ACHN (cell line): ENCODE measurements at regions not wholly inside any gene's neighbourhood (a gene's known extent, or its start where the extent isn't known, plus 50 kb on each side); places are given as distances from the start of the nearest gene placed in this dataset.
"Not testable (repeated sequence)": the region's sequence is repeated elsewhere in the genome, so short reads cannot be mapped to it uniquely, and the experiment has no call there.

ENCODE experiments used
- DNase-seq: peaks from one replicate; pipeline ENCODE4 v3.0.0-alpha.2; 2015
- in situ Hi-C: cut with HindIII; loops from 2 replicates; pipeline ENCODE4 v1.10.0; 2017; ENCODE audit warnings: low sequenced_read_pairs, low pct_ligation_motif_present, low pct_unique_long_range_greater_than_20kb

DNA sequence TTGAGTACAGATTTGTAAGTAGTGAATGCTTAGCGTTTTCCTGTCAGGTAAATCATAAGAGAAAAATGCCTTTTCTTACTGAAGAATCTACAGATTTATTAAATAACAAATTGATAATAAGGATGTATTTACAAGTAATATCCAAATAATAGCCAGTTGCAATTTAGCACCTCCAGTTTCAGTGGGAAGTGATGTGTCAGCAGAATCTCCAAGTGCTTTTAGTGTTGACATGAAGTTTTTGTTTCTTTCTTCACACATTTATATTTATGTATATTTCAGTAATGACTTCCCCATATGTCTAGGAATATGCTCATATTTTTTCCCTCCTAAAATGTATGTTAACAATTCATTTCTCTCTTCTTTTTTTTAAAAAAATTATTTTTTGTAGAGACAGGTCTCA, 229.9 kb upstream of the GRIN3A start:
- no peak for DNase-seq
- in situ Hi-C loops = no loop called here

DNA sequence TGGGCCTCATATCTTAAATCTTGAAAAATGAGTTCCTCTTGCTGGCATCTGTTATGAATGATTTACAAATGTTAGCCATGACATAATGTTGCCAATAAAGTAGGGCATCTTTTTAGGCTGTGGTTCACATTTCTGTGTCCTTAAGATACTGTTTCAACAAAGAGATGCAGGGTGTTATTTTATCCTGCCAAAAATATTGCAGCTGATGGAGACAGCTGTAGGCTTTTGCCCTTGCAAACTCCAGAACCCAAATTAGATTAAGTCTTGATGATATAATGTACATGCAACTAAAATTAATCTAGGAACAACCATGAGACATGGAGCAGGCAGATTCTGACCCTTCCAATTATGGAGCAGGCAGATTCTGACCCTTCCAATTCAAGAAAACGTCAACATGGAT, 228.2 kb upstream of the GRIN3A start:
- DNase-seq = no peak
- in situ Hi-C loops = no loop called here

DNA sequence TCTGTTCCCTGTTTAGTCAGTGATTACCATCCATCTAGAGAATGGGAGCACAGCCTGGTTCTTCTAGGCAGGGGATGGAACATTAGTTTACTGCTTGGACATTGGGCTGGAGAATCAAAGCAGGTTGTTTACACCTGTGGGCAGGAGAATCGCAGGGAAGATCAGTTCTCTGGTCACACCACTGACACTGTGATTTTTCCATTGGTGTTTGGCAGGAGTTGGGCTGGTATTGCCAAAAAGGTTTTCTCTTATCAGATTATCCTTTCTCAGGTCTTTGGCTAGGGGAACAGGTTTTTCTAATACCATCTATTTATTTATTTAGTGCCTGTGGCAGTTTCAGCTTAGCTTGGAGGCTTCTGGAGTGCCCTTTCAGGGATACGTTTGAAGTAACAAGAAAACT, 219.3 kb upstream of the GRIN3A start:
- in situ Hi-C loops = no loop called here
- DNase-seq = no peak

DNA sequence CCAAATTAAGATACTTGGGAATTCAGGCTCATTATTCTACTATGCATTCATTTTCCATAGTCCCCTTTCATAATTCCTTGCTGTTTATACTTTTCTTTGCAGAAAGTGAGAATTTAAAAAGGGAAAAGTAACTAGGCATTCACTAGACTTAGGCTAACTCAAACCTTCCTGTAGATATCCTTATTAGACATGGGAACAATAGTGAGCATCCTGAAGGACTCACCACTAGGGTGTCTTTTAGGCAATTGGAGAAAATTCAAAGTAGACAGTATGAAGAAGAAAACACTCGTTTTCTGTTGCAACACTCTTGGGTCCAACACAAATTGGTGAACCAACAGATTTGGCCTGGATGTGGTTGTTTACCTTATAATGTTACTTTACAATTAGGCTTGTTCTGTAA, 213.2 kb upstream of the GRIN3A start:
- DNase-seq = no peak
- in situ Hi-C loops = no loop called here

DNA sequence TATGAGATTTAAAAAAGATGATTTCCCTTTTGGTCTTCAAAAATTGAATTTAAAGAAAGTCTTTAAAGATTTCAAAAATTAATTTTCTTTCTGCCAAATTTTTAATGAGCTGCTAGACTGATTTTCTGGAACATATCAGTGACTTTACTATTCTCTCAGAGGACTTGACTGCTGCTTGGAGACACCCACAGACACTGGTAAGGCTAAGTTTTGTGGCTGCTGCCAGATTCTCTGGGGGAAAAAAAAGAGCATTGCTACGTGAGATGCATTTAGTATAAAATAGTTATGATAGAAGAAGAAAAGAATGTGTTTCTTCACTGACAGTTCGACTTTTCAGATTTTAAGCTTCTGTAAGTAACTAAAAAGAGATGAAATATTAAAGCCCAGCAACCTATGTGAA, 193.3 kb upstream of the GRIN3A start:
- in situ Hi-C loops = no loop called here
- no peak for DNase-seq

DNA sequence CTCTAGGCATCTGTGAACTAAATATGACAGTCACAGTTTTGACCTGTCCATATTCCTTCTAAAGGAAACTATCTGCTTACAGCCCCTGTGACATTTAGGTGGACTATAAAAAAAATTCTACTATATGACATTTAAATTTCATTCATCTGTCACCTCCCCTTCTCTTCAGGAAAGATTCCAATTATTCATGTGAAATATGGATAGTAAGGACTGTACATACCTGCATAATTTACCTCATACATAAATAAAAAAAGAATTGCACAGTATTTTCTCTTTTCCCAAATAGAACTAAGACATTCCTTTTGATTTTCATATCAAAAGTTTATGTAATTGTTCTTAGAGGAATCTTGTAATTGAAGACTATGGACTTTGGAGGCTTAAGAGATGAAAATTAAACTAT, 192.3 kb upstream of the GRIN3A start:
- in situ Hi-C loops = no loop called here
- no peak for DNase-seq

DNA sequence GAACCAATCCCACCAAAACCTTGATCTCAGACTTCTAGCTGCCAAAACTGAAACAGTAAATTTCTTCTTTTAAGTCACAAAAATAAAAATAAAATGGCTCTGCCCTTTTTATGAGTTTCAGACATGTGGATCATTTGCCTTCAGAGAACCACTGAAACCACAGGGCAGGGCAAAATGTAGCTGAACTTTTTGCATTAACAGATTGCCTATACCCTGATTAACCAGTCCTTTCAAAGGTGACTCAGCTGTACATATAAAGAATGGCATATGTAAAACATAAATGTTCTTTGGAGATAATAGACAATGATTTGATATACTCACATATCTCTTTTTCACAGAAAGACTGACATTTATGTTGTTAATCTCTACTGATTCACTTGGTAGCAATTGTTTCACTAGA, 187.1 kb upstream of the GRIN3A start:
- in situ Hi-C loops = no loop called here
- no peak for DNase-seq

DNA sequence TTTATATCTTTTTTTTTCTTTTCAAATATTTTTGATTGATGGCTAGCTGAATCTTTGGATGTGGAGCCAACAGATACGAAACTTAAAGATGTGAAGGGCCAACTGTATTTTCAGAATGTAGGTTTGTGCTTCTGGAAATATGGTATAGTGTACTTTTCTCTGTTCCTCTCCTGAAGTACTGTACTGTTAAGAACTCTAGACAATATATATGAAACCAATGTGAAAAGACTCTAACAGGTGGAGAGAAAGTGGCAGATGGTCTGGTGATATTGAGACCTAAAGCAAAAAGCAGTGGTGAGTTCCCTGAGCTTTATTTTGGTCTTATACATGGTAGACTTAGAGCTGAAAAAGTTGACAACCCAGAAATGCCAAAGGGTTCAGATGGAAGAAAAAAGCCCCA, 185.0 kb upstream of the GRIN3A start:
- no peak for DNase-seq
- in situ Hi-C loops = no loop called here

DNA sequence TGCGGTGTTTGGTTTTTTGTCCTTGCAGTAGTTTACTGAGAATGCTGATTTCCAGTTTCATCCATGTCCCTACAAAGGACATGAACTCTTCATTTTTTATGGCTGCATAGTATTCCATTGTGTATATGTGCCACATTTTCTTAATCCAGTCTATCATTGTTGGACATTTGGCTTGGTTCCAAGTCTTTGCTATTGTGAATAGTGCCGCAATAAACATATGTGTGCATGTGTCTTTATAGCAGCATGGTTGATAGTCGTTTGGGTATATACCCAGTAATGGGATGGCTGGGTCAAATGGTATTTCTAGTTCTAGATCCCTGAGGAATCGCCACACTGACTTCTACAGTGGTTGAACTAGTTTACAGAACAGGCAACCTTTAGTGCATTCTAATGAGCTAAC, 178.5 kb upstream of the GRIN3A start:
- DNase-seq, in situ Hi-C loops: not testable (repeated sequence)

DNA sequence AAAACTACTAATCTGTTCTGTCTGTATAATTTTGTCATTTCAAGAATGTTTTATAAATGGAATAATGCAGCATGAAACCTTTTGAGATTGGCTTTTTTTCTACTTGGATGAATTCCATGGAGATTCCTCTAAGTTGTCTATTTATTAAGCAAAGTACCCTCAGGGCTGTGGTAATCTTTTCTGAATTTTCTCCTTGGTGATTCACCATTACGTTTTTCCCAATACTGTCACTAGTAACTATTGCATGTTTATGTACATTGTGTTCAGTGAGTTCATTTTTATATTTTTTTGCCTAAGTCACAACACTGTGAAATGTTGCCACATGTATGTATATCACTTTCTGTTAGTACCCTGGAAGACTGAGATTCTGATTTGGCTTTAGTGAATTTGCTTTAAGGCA, 177.0 kb upstream of the GRIN3A start:
- no peak for DNase-seq
- in situ Hi-C loops = no loop called here

DNA sequence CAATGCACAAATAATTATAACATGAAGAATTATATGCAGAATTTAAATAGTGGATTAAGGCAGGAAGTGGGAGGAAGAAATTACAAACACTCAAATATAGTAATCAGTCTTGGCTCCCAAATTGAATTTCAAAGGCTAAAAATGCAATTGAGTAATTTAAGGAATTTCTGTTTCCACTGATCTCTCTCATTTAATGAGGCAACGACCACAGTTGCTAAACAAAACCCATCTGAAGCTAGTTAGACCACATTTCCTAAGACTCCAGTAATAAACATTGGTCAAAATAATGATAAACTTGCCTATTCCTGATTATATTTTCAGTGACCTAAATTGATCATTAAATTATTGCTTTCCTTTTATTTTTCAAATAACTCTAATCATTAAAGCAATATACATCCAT, 174.3 kb upstream of the GRIN3A start:
- no peak for DNase-seq
- in situ Hi-C loops = no loop called here

DNA sequence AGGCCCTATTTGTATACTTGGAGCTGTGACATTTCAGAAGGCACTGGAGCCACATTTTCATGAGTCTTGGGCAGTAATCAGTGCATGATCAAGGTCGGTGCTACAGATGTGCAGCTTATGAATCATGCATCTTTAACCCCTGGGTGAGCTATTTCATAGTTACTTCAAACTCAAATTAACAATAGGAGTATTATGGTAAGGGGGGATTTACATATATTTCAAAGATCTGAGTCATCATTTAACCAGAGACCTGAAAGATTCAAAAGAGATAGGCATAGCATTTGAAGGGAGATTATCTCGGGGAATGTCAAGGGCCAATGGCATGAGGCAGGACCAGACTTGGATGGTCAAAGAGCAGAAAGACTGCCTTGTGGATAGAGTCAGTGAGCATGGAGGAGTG, 169.0 kb upstream of the GRIN3A start:
- no peak for DNase-seq
- in situ Hi-C loops = no loop called here

DNA sequence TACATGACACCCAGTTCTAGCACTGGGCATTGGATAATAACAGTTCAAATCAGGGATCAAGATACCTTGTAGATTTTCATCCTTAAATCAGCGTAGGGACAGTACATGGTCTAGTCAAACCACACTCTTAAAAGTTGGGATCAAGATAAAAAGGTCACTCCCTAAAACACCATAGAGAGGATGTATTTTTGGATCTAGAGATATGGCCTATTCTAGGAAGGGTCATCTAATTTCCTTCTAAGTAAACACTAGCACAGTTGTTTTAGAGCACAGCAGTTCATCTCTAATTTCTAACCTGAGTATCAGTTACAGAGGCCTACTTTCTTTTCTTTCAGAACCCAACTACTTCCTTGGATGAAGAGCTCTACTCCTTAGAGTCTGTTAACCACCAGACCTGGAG, 166.4 kb upstream of the GRIN3A start:
- in situ Hi-C loops = no loop called here
- no peak for DNase-seq

DNA sequence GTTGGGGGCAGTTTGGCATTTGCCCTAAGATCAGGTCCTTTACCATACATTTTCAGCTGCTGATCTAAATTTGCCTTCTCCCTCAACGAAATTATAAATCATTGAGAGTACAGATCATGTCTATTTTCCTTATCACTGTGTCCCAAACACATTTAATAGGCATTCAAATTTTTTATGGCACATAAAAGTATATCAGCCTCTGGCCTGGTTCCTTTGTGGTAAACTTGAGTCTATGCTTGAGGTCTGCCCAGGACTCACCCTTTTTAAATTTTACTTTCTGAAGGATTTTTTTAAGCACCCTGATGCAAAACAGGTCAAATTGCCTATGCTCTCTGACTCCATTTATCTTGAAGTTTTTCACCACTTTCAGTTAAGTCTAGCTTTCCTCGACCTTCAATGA, 163.6 kb upstream of the GRIN3A start:
- no peak for DNase-seq
- in situ Hi-C loops = no loop called here

DNA sequence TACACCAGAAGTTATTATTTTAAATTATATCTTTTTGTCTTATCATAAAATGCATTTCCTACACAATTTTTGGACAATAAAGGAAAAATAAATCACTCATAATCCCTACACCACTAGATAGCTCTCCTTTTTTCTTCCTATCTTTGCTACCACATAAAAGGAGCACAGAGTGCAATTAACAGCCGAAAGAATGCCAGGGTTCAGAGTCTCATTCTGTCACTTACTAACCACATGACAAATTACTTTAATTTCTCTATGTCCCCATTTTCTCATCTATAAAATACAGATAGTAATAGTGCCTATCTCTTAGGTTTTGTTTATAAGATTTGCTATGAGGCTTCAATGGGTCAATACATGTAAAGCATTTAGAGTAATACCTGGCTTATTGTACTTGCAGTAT, 158.7 kb upstream of the GRIN3A start:
- in situ Hi-C loops = no loop called here
- no peak for DNase-seq

DNA sequence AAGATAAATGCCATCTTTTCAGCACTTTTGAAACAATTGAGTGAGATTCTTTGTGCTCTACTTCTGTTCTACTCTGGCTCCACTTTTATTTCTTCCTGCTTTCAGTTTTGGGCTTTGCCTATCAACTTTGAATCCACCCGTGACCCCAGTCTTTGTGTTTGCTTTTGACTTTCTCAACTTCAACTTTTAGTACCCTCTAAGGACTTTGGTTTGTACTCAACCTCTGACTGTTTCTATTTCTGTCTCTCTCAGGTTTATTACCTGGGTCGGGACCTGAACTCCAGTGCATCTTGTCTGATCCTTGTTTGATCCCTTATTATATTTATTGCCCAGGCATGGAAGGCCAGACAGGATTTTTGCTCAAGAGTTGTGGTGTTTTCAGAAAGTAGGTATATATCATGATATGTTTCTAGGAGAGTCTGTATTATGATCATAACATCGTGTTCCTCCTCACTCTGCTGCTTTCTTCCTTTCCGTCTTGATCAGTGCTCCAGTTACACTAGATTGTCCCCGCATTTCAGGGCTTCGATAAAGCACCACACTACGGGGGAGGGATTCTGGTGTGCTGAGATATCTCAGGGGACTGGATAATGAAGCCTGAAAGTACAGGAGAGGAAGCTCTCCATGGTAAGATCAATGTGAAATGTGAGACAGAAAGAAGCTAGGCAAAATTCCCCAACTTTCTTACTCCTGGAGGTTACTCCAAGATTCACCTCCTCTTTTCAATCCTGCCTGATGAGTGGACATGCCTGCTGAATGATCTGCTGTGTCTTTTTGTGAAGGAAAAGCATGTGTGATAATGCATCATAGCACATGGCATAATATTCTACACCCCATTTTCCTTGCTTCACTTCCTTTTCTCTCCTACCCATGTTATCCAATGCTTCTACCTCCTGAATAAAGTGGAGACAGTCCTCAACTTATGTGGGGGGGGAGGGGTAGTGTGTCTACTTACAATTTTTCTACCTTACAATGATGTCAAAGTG, 155.5 kb upstream of the GRIN3A start:
- in situ Hi-C loops = no loop called here

DNA sequence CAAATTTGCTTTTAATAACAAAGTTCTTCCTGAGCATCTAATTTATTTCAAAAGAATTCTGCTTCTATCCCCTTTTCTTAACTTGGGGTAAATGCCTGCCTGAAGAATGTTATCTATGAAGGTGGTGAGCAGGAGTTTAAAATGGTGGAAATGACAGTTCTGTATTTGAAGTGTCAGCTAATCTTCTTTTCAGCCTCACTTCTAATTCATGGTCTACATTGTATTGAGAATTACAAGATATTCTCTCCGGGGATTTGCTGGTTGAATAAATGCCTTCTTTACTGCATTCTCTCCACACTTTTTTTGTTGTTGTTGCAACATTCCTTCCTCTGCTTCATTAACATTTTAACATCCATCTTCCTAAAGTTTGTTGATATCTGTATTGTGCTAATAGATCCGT, 143.1 kb upstream of the GRIN3A start:
- no peak for DNase-seq
- in situ Hi-C loops = no loop called here

More for the DNA sequence above, 155.5 kb upstream of the GRIN3A start:
- DNase-seq = no peak

DNA sequence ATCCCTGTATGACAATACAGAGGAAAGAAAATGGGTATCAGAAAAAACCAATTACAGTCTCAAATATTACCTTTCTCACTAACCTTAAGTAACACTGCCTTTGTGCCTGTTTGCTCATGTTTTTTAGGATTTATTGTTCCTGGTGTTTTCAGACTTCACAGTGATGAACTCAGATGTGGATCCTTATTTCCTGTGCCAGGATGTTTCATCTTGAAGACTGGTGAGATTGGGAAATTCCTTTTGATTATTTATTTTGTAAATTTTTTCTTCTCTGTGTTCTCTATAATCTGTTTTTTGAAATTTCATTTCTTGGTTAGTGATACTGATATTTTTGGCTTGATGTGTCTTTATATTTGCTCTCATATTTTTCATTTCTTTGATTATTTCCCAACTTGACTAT, 142.4 kb upstream of the GRIN3A start:
- in situ Hi-C loops = no loop called here
- no peak for DNase-seq

DNA sequence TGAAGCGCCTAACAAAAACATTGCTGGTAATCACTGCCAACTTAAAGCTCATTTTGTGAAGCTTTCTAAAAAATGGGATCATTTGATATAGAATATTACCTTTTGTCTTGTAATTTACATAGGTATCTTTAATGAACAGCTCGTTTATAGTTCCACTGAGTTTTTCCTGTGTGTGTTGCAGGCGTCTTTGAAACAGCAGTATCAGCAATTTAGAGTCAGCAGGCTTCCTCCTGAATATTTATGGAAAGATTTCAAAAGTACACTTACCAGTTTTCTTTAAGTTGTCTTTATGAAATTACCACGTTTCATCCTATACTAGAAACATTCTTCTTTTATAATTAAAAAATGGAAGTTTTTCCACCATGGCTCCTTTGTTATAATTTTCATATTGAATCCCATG, 140.3 kb upstream of the GRIN3A start:
- DNase-seq = no peak
- in situ Hi-C loops = no loop called here

DNA sequence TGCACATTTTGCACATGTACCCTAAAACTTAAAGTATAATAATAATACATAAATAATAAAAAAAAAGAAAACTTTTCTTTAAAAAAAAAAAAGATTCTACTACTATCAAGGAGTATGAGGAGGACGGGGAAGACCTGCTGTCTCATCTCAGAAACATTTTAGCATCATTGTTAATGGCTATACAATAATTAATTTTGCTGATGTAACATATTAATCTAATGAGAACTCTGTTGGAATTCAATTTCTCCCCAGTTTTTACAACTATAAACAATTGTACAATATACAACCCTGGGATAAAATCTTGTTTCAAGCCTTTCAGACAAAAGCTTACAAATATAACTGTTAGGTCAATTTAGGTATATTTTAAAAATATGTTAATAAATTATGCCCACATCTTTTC, 139.0 kb upstream of the GRIN3A start:
- DNase-seq = no peak
- in situ Hi-C loops = no loop called here
